ENCODE measurements at regions not wholly inside any gene's neighbourhood (a gene's known extent, or its start where the extent isn't known, plus 50 kb on each side); places are given as distances from the start of the nearest gene placed in this dataset.
A peak's percentile ranks its signal among the peaks of the same experiment; 100 is the strongest.
"Not testable (repeated sequence)": the region's sequence is repeated elsewhere in the genome, so short reads cannot be mapped to it uniquely, and the experiment has no call there.

GRCh38 chr15:22358932-22359331 lies 99.8 kb upstream of the GOLGA6L22 start:
- DNase-seq: not testable (repeated sequence)

GRCh38 chr15:22359587-22359986 lies 99.1 kb upstream of the GOLGA6L22 start:
- DNase-seq: peak in 1 of 2 donors; percentile 2

DNA sequence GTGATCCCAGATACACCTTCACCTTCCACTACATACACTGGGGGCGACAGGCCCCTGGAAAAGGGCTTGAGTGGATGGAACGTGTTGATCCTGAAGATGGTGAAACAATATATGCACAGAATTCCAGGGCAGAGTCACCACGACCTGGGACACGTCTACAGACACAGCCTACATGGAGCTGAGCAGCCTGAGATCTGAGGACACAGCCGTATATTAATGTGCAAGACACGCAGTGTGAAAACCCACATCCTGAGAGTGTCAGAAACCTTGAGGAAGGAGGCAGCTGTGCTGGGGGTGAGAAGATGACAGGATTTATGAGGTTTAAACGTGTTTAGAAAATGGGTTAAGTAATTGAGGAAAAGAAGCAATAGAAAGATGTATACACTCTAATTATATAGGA lies 98.0 kb upstream of the GOLGA6L22 start:
- not testable (repeated sequence) for DNase-seq

DNA sequence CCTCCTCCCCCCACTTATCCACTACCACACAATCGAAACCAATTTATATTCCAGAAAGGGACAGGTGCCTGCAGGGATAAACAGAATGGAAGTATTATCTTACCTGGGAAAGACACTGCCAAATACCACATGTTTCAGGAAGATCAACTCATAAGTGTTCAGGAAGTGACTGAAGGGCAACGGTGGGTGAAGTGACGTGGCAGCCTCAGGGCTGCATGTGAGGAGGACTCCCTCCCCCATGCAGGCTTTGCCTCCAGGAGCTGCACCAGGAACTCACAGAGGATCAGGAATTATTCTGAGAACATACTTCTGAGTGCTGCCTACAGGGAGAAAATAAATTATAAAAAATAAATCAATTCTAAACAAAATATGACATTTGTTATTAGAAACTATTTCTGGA lies 96.2 kb upstream of the GOLGA6L22 start:
- not testable (repeated sequence) for DNase-seq

GRCh38 chr15:22371246-22371834 lies 87.4 kb upstream of the GOLGA6L22 start:
- DNase-seq: not testable (repeated sequence)

DNA sequence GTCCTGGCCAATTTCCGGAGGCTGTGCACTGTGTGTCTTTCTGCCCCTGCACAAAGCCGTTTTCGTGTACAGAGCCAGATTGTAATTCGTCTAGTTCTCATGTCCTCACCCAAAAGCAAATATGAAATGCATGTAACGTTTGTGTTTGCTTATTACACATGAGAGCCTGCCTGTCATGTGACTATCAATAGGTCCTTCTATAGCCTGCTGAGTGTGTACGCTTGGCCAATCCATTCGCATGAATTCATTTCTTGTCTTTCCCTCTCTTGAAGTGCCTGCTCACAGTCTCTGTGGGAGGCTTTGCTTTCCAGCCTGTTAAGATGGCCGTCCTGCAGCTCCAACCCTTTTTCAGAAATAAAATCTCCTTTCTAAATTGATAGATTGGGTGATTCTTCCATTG lies 84.2 kb upstream of the GOLGA6L22 start:
- DNase-seq: not testable (repeated sequence)

DNA sequence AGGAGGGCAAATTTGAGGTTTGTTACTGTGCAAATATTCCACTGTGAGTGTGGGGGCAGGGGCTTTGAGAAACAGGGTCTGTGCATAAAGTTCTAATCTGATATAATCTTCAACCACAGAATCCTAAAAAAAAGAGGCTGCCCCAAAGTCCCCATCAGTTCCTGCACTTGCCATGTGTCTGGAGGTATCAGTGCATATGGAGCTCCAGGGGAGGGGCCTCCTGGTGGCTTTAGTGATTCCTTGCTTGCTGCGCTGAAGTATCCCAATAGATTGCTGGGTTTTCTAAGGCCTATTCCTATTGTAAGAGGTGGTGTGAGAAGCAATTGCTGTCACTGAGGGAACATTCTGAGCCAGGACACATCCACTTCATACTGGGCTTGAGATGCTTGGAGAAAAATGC lies 82.9 kb upstream of the GOLGA6L22 start:
- not testable (repeated sequence) for DNase-seq

- not testable (repeated sequence) for DNase-seq
Observed at GRCh38 chr15:22377859-22378258, 80.8 kb upstream of the GOLGA6L22 start.

GRCh38 chr15:22387691-22388090 lies 71.0 kb upstream of the GOLGA6L22 start:
- DNase-seq: not testable (repeated sequence)

DNA sequence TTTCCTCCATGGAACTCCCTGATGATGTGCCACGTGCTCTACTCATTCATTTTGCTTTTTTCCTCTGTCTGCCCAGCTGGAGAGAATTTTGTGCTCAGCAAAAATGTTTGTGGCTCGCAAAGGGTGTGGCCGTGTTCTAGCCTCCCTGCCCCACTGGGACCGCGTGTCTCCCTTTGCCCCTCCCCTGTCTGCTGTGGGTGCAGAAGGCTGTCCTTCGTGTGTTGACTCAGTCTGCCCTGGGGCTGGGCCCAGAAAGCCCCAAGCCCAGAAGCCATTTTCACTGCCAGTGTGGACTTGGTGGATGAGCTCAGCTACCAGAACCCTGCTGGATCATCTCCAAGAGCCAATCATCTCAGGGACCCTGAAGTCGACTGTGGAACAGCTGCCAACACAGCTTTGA lies 70.3 kb upstream of the GOLGA6L22 start:
- not testable (repeated sequence) for DNase-seq

DNA sequence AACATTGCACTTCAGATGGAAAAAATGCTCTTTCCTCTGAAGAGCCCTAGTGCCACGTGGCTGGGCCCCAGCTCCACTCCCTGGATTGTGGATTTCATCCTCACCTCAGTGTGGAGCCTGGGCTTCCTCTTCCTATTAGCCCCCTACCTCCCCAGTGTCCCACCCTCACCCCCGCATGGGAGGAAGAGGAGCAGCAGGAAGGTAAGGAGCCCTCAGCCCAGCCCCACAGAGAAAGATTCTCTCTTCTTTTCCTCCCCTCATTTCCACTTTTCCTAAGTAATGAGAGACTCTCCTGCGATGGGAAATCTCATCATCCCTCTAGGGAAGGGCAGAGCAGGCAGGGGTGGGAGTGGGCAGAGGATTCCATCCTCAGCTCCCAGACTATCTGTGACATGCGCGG lies 57.5 kb upstream of the GOLGA6L22 start:
- not testable (repeated sequence) for DNase-seq

GRCh38 chr15:22401703-22402102 lies 57.0 kb upstream of the GOLGA6L22 start:
- not testable (repeated sequence) for DNase-seq

GRCh38 chr15:22405765-22406164 lies 52.9 kb upstream of the GOLGA6L22 start:
- DNase-seq: not testable (repeated sequence)

Data from CD4-positive, alpha-beta T cell treated with Interferon alpha-2 for 1 hour (primary cell).